C4-2B (cell line): ENCODE measurements at regions not wholly inside any gene's neighbourhood (a gene's known extent, or its start where the extent isn't known, plus 50 kb on each side); places are given as distances from the start of the nearest gene placed in this dataset.

ENCODE experiments used
- H3K27ac ChIP-seq: fragments of 450-650 bp; 2 replicates; pipeline ENCODE4 v1.5.1; 2017
- CTCF ChIP-seq: fragments of 450-650 bp; conservative IDR thresholded peaks from 2 replicates; pipeline ENCODE4 v1.5.1; 2017; ENCODE audit warnings: mild to moderate bottlenecking
- ZFX ChIP-seq: fragments of 450-650 bp; IDR thresholded peaks from 2 replicates; pipeline ENCODE4 v1.6.1; 2017

- no peak for TF ChIP-seq ZFX
- no peak for TF ChIP-seq CTCF
- H3K27ac ChIP-seq, result no peak overlapping the region
Measured at GRCh38 chr1:59158321-59158720, 138.6 kb upstream of the FGGY start.

GRCh38 chr1:59159557-59160203 lies 137.2 kb upstream of the FGGY start:
- TF ChIP-seq ZFX (no peak), CTCF (no peak)
- no peak overlapping the region for H3K27ac ChIP-seq

GRCh38 chr1:59161136-59161535 lies 135.8 kb upstream of the FGGY start:
- TF ChIP-seq ZFX (no peak), CTCF (no peak)
- H3K27ac ChIP-seq, result no peak overlapping the region

- H3K27ac ChIP-seq, result no peak overlapping the region
- TF ChIP-seq CTCF (no peak), ZFX (no peak)
Measured at GRCh38 chr1:59162665-59163064, 134.2 kb upstream of the FGGY start.

- H3K27ac ChIP-seq, result no peak overlapping the region
- TF ChIP-seq ZFX (no peak), CTCF (no peak)
Measured at GRCh38 chr1:59163268-59164092, 133.4 kb upstream of the FGGY start.

- TF ChIP-seq ZFX, result no peak
- no peak for TF ChIP-seq CTCF
- no peak overlapping the region for H3K27ac ChIP-seq
Measured at GRCh38 chr1:59164371-59164770, 132.5 kb upstream of the FGGY start.

GRCh38 chr1:59165353-59165752 lies 131.5 kb upstream of the FGGY start:
- no peak overlapping the region for H3K27ac ChIP-seq
- TF ChIP-seq ZFX (no peak), CTCF (no peak)
